ENCODE measurements at regions not wholly inside any gene's neighbourhood (a gene's known extent, or its start where the extent isn't known, plus 50 kb on each side); places are given as distances from the start of the nearest gene placed in this dataset.
"Not testable (repeated sequence)": the region's sequence is repeated elsewhere in the genome, so short reads cannot be mapped to it uniquely, and the experiment has no call there.

DNA sequence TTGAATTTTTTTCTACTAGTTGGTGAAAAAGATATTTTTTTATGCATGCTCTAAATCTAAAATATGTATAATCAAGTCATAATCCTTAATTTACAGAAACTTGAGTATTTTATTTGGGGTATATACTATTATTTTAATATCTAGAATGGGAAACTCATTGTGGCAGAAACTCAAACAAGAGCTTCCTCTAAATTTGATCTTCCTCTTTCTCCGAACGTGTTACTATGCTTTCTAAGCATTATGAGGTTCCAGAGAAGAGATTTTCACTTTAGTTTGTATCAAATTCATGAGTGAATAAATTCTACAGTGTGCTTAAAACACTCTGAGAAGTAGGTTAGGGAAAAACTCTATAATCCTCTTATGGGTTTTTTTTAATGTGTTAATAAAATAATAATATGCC lies 173.1 kb downstream of the POTEB3 start:
- Histone ChIP-seq H3K27ac (no peak overlapping the region), H3K4me3 (ENCODE audit: low read depth, low read length) (no peak overlapping the region), H3K36me3 (no peaks in the 10 kb centered on the region), H3K27me3 (ENCODE audit: insufficient read depth, low read depth, severe bottlenecking) (peaks cover 33% of the 10 kb centered on the region), H3K9me3 (ENCODE audit: severe bottlenecking) (peaks cover 8% of the 10 kb centered on the region)
- TF ChIP-seq, protein P1, sequence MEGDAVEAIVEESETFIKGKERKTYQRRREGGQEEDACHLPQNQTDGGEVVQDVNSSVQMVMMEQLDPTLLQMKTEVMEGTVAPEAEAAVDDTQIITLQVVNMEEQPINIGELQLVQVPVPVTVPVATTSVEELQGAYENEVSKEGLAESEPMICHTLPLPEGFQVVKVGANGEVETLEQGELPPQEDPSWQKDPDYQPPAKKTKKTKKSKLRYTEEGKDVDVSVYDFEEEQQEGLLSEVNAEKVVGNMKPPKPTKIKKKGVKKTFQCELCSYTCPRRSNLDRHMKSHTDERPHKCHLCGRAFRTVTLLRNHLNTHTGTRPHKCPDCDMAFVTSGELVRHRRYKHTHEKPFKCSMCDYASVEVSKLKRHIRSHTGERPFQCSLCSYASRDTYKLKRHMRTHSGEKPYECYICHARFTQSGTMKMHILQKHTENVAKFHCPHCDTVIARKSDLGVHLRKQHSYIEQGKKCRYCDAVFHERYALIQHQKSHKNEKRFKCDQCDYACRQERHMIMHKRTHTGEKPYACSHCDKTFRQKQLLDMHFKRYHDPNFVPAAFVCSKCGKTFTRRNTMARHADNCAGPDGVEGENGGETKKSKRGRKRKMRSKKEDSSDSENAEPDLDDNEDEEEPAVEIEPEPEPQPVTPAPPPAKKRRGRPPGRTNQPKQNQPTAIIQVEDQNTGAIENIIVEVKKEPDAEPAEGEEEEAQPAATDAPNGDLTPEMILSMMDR (IDR thresholded peaks at IDR 0.05; ENCODE audit: low read depth, low read length) = no peak
- DNase-seq = no peak

DNA sequence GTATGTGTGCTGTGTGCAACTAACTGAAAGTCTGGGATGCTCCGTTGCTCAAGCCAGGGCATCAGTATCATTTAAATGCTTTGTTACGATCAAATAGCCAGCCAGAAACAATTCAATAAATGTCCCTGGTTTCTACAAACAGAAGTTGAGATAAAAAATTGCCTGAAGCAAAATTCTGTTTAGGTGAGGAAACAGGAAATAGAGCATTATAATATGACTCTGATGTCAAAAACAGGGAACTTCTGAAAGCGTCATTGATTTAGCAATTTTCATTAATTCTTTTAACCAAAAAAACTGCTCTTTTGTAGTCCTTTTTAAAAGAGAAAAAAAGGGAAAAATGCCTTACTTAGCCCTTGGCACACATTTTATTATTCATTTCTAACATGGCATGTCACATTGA lies 174.7 kb downstream of the POTEB3 start:
- not testable (repeated sequence) for H3K27ac ChIP-seq; DNase-seq; H3K4me3 ChIP-seq (ENCODE audit: low read depth, low read length); H3K36me3 ChIP-seq
- H3K27me3 ChIP-seq (ENCODE audit: insufficient read depth, low read depth, severe bottlenecking) = peaks cover 44% of the 10 kb centered on the region
- H3K9me3 ChIP-seq (ENCODE audit: severe bottlenecking) = peaks cover 13% of the 10 kb centered on the region

DNA sequence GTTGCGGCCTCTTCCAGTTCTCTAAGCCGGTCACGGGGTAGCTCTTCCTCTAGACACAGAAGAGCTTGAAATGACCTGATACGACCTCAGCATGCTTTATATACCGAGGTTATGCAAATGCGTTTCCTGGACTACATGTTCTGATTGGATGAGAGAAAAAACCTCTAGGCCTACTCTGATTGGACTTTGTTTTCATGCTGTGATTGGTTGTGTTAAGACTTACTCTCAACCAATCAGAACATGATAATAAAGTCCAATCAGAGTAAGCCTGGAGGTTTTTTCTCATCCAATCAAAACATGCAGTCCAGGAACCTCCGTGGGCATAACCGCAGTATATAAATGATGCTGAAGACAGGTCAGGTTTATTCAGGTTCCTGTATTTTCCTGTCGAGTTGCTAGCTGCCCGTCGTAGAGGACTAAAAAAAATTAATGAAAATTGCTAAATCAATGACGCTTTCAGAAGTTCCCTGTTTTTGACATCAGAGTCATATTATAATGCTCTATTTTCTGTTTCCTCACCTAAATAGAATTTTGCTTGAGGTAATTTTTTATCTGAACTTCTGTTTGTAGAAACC lies 177.4 kb downstream of the POTEB3 start:
- no peak overlapping the region for H3K4me3 ChIP-seq (ENCODE audit: low read depth, low read length)
- DNase-seq = no peak
- no peak overlapping the region for H3K27ac ChIP-seq
- peaks cover 46% of the 10 kb centered on the region for H3K27me3 ChIP-seq (ENCODE audit: insufficient read depth, low read depth, severe bottlenecking)
- TF ChIP-seq, protein P1 (IDR thresholded peaks at IDR 0.05; ENCODE audit: low read depth, low read length) = no peak
- H3K36me3 ChIP-seq = no peaks in the 10 kb centered on the region
- H3K9me3 ChIP-seq (ENCODE audit: severe bottlenecking) = peaks cover 10% of the 10 kb centered on the region

DNA sequence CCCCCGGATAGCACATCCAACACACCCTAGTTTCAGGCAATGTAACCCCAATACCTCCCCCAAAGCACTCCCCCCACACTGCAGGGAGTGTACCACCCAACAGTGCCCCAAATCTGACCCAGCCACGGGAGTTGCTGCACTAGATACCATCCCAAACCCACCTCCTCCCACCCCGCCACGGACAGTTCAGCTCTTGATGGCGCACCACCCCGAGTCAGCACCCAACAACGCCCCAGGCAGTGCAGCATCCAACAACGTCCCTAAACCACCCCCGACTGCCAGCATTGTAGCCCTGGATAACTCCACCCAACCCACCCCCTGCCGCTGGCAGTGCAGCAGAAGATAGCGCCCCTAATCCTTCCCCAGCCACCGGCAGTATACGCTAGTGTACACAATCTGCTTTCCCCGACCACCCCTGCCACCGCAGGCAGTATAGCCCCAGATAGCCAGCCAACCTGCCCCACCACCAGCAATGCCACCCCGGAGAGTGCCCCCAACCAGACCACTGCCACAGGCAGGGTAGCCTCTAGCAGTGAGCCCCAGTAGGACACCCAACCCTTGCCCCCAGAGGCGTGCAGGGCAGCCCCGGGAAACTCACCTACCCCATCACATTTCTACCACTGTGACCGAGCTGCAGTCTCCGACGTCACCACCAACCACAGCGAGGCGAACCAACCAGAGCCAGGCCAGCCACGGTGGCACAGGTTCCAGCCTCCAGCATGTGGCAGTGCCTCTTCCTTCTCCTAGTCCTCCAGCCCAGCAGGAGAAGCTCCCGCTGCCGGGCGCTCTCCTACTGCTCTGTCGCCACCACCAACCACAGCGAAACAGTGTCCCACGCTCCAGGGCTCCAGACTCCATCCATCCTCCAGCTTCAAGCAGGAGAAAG lies 178.1 kb downstream of the POTEB3 start:
- peaks cover 46% of the 10 kb centered on the region for H3K27me3 ChIP-seq (ENCODE audit: insufficient read depth, low read depth, severe bottlenecking)
- no peak overlapping the region for H3K4me3 ChIP-seq (ENCODE audit: low read depth, low read length)
- TF ChIP-seq, protein P1 (IDR thresholded peaks at IDR 0.05; ENCODE audit: low read depth, low read length) = no peak
- no peak overlapping the region for H3K27ac ChIP-seq
- peaks cover 10% of the 10 kb centered on the region for H3K9me3 ChIP-seq (ENCODE audit: severe bottlenecking)
- H3K36me3 ChIP-seq = no peaks in the 10 kb centered on the region
- no peak for DNase-seq

DNA sequence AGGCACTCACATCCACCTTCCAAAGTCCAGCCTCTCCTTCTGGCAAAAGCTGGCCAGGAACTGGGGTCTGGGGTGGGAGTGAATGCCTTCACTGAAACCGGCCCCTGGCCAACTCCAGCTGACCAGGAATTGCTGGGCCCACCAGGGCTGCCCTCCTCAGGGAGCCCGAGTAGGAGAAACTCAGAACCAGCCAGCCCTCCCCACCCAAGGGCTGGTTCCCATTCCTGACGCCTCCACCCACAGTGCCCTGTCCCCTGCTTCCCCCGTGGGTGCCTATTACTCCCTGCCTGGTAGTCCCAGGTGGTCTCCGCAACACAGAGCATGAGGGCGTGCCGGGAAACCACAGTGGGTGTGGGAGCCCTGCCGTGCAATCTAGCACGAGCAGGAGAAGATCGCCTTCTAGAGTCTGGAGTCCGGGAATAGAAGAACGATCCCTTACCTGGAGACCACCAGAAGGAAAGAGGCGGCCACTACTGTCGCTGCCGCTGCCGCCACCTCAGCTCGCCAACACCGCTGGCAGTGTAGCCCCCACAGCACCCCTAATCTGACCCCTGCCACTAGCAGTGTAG lies 178.8 kb downstream of the POTEB3 start:
- Histone ChIP-seq H3K27me3 (ENCODE audit: insufficient read depth, low read depth, severe bottlenecking) (peaks cover 46% of the 10 kb centered on the region), H3K4me3 (ENCODE audit: low read depth, low read length) (no peak overlapping the region), H3K27ac (no peak overlapping the region), H3K36me3 (no peaks in the 10 kb centered on the region), H3K9me3 (ENCODE audit: severe bottlenecking) (peaks cover 10% of the 10 kb centered on the region)
- TF ChIP-seq, protein P1 (IDR thresholded peaks at IDR 0.05; ENCODE audit: low read depth, low read length) = no peak
- DNase-seq = no peak

DNA sequence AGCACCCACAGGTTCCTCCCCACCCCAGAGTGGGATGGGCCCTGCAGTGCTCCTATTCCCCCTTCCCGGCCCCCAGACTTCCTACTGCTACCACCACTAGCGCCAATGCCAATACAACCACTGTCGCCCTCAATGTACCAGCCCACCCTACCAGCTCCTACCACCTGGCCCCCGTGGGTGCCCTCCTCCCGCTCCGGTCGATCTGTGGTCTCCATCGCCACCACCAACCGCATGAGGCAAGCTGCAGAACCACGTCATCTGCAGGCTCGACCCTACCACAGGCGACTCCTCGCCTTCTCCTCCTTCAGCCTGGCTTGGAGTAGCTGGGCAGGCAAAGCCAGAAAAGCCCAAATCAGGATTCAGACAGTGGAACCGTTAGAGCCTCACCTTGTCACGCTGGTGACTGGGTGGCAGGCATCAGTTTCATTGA lies 179.3 kb downstream of the POTEB3 start:
- peaks cover 10% of the 10 kb centered on the region for H3K9me3 ChIP-seq (ENCODE audit: severe bottlenecking)
- H3K4me3 ChIP-seq (ENCODE audit: low read depth, low read length) = no peak overlapping the region
- DNase-seq = no peak

DNA sequence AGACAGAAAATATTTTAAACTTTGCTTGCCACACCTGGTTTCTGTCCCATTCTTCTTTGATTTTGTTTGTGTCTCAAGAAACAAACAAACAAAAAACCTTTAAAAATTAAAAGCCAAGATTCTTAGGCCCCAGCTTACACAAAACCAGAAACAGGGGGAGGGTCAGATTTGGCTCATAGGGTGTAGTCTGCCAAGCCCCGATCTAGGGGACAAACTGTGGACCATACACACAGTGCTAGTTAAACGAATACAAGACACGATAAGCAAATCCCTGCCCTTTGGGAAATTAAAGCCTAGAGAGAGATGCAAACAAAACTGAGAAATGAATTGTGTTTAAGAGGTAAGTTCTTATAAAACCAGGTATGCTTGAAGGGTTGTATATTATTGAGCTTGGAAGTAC lies 181.7 kb downstream of the POTEB3 start:
- H3K9me3 ChIP-seq (ENCODE audit: severe bottlenecking) = not testable (repeated sequence)

More for the DNA sequence above, 179.3 kb downstream of the POTEB3 start:
- TF ChIP-seq, protein P1 (IDR thresholded peaks at IDR 0.05; ENCODE audit: low read depth, low read length) = no peak
- Histone ChIP-seq H3K27ac (no peak overlapping the region), H3K27me3 (ENCODE audit: insufficient read depth, low read depth, severe bottlenecking) (peaks cover 43% of the 10 kb centered on the region), H3K36me3 (no peaks in the 10 kb centered on the region)

DNA sequence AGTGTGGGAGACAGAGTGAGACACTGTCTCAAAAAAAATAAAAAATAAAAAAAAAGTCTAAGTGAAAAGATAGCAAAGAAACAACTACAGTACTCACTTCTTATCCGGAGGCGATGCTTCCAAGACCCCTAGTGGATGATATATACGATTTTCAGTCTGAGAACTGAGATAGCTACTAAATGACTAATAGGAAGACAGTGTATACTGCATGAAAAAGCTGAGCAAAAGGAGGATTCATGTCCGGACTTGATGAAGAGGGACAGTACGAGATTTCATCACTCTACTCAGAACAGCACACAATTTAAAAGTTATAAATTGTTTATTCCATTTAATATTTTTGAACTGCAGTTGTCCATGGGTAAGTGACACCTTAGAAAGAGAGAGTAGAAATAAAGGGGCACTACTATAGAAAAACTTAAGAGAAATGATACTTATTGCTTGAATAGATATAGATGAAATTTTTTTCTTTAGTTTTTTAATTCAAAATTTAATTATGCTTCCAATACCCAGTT lies 190.7 kb downstream of the POTEB3 start:
- not testable (repeated sequence) for H3K4me3 ChIP-seq (ENCODE audit: low read depth, low read length); H3K36me3 ChIP-seq; DNase-seq; H3K27me3 ChIP-seq (ENCODE audit: insufficient read depth, low read depth, severe bottlenecking); H3K27ac ChIP-seq; H3K9me3 ChIP-seq (ENCODE audit: severe bottlenecking)

More for the DNA sequence above, 181.7 kb downstream of the POTEB3 start:
- not testable (repeated sequence) for H3K27ac ChIP-seq; H3K36me3 ChIP-seq; H3K4me3 ChIP-seq (ENCODE audit: low read depth, low read length); DNase-seq
- H3K27me3 ChIP-seq (ENCODE audit: insufficient read depth, low read depth, severe bottlenecking) = peaks cover 37% of the 10 kb centered on the region

Measured in WERI-Rb-1 (cell line).